ENCODE measurements at regions not wholly inside any gene's neighbourhood (a gene's known extent, or its start where the extent isn't known, plus 50 kb on each side); places are given as distances from the start of the nearest gene placed in this dataset.

DNA sequence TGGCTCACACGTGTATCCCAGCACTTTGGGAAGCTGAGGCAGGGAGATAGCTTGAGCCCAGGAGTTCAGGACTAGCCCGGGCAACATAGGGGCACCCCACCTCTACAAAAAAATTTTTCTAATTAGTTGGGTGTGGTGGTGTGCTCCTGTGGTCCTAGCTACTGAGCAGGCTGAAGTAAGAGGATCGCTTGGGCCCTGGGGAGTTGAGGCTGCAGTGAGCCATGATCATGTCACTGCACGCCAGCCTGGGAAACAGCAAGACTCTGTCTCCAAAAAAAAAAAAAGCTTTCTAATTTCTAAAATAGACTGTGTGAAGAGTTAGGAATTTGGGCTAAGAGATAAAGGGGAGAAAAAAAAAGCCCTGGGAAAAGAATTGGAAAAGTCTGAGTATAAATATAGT lies 51.9 kb upstream of the NAB1 start:
- no peaks in the 10 kb centered on the region for H3K9me2 ChIP-seq (ENCODE audit: insufficient read depth)
- TF ChIP-seq EZH2 (IDR thresholded peaks at IDR 0.05) (no peak), ELF1 (IDR thresholded peaks at IDR 0.05; ENCODE audit: borderline replicate concordance, low read depth) (no peak), POLR2A (IDR thresholded peaks at IDR 0.05; ENCODE audit: borderline replicate concordance, extremely low read depth, insufficient read depth, insufficient read length) (no peak), SP1 (IDR thresholded peaks at IDR 0.05; ENCODE audit: low read depth) (no peak), CBX3 (IDR thresholded peaks at IDR 0.05; ENCODE audit: low read depth) (no peak), YY1 (IDR thresholded peaks at IDR 0.05; ENCODE audit: extremely low read depth, insufficient replicate concordance, low read depth, low read length) (no peak), ZNF274 (IDR thresholded peaks at IDR 0.05; ENCODE audit: low read depth, low read length) (no peak), CEBPB (IDR thresholded peaks at IDR 0.05; ENCODE audit: low read depth) (no peak), FOSL1 (IDR thresholded peaks at IDR 0.05; ENCODE audit: low read depth) (no peak)
- TF ChIP-seq, protein P1, sequence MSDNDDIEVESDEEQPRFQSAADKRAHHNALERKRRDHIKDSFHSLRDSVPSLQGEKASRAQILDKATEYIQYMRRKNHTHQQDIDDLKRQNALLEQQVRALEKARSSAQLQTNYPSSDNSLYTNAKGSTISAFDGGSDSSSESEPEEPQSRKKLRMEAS (IDR thresholded peaks at IDR 0.05), result no peak
- H3K27ac ChIP-seq (ENCODE audit: low read depth, low read length), result no peak overlapping the region
- peaks cover 0 to 25% of the 10 kb centered on the region in 2 experiments; a peak in 3 of 4 replicates for H3K4me1 ChIP-seq (ENCODE audit: control insufficient read depth in 1 of 2, insufficient read depth in 2 of 2, low read length in 2 of 2)
- DNase-seq (ENCODE audit: low read depth, low spot score) (no peak), ATAC-seq (no peak)
- no peak overlapping the region for H2AFZ ChIP-seq (ENCODE audit: low read depth, low read length, poor library complexity, severe bottlenecking)
- CTCF ChIA-PET, result no interaction called here
- no peaks in the 10 kb centered on the region for H3K79me2 ChIP-seq (ENCODE audit: insufficient read depth, low read length)
- H3K9me3 ChIP-seq (ENCODE audit: control insufficient read depth in 1 of 2, insufficient read depth in 1 of 2, low read depth in 1 of 2, low read length in 2 of 2), result no peaks in the 10 kb centered on the region
- no peaks in the 10 kb centered on the region for H3K36me3 ChIP-seq (ENCODE audit: control insufficient read depth in 1 of 2, insufficient read depth in 2 of 2, low read length in 2 of 2)
- no peak overlapping the region for H3K4me3 ChIP-seq (replicated peaks in 1 of 2; ENCODE audit: low read depth in 1 of 2, low read length in 2 of 2)
- no peaks in the 10 kb centered on the region for H4K20me1 ChIP-seq (ENCODE audit: insufficient read depth)
- POLR2A ChIA-PET, result no interaction called here
- RAD21 ChIA-PET (ENCODE audit: low non-redundant PET in 1 of 2, low total read pairs in 2 of 2, uncharacterized antibody in 2 of 2, unreplicated experiment in 2 of 2), result no interaction called here
- H3K4me2 ChIP-seq (ENCODE audit: low read length), result no peak overlapping the region
- H3K9ac ChIP-seq (ENCODE audit: low read length), result no peak overlapping the region
- no TSS peak for BruUV-seq (replicated peaks)
- no peaks in the 10 kb centered on the region for H3K27me3 ChIP-seq (ENCODE audit: insufficient read depth, low read length)
- intact Hi-C loops (cut with micrococcal nuclease), result no loop called here

DNA sequence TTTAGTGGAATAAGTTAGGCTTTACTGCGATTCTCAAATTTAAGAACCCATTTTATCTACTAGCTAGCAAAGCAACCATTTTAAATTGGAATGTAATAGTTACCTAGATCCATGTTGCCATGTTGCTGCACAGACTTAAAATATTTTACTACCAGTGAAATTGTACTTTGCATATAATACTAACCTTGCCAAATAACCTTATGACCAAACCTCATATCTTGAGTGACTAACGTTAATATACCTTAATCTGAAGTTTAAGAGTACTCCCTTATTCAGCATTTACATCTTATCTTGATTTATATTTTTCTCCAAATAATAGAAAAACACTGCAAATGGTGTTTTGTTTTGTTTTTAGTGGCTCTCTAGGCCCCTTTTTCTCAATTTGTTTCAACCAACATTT lies 50.3 kb upstream of the NAB1 start:
- Histone ChIP-seq H2AFZ (ENCODE audit: low read depth, low read length, poor library complexity, severe bottlenecking) (no peak overlapping the region), H3K9ac (ENCODE audit: low read length) (no peak overlapping the region), H4K20me1 (ENCODE audit: insufficient read depth) (no peaks in the 10 kb centered on the region), H3K79me2 (ENCODE audit: insufficient read depth, low read length) (no peaks in the 10 kb centered on the region), H3K36me3 (ENCODE audit: control insufficient read depth in 1 of 2, insufficient read depth in 2 of 2, low read length in 2 of 2) (no peaks in the 10 kb centered on the region), H3K9me2 (ENCODE audit: insufficient read depth) (no peaks in the 10 kb centered on the region), H3K27me3 (ENCODE audit: insufficient read depth, low read length) (no peaks in the 10 kb centered on the region), H3K9me3 (ENCODE audit: control insufficient read depth in 1 of 2, insufficient read depth in 1 of 2, low read depth in 1 of 2, low read length in 2 of 2) (no peaks in the 10 kb centered on the region), H3K4me1 (ENCODE audit: control insufficient read depth in 1 of 2, insufficient read depth in 2 of 2, low read length in 2 of 2) (peaks cover 0 to 33% of the 10 kb centered on the region in 2 experiments; a peak in 3 of 4 replicates), H3K4me2 (ENCODE audit: low read length) (no peak overlapping the region), H3K4me3 (replicated peaks in 1 of 2; ENCODE audit: low read depth in 1 of 2, low read length in 2 of 2) (no peak overlapping the region), H3K27ac (ENCODE audit: low read depth, low read length) (no peak overlapping the region)
- ChIA-PET POLR2A (no interaction called here), CTCF (no interaction called here), RAD21 (ENCODE audit: low non-redundant PET in 1 of 2, low total read pairs in 2 of 2, uncharacterized antibody in 2 of 2, unreplicated experiment in 2 of 2) (no interaction called here)
- DNase-seq (ENCODE audit: low read depth, low spot score) (no peak), ATAC-seq (no peak)
- intact Hi-C loops (cut with micrococcal nuclease), result no loop called here
- no TSS peak for BruUV-seq (replicated peaks)
- TF ChIP-seq EZH2 (IDR thresholded peaks at IDR 0.05) (no peak), SIN3A (IDR thresholded peaks at IDR 0.05; ENCODE audit: low read depth) (no peak), EZH2phosphoT487 (IDR thresholded peaks at IDR 0.05; ENCODE audit: borderline replicate concordance) (no peak), CBX3 (IDR thresholded peaks at IDR 0.05; ENCODE audit: low read depth) (no peak), FOSL1 (IDR thresholded peaks at IDR 0.05; ENCODE audit: low read depth) (no peak), POLR2A (IDR thresholded peaks at IDR 0.05; ENCODE audit: borderline replicate concordance, extremely low read depth, insufficient read depth, insufficient read length) (no peak), JUND (IDR thresholded peaks at IDR 0.05) (no peak), SP1 (IDR thresholded peaks at IDR 0.05; ENCODE audit: low read depth) (no peak), ELF1 (IDR thresholded peaks at IDR 0.05; ENCODE audit: borderline replicate concordance, low read depth) (no peak)
- TF ChIP-seq, protein P2, sequence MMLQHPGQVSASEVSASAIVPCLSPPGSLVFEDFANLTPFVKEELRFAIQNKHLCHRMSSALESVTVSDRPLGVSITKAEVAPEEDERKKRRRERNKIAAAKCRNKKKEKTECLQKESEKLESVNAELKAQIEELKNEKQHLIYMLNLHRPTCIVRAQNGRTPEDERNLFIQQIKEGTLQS (IDR thresholded peaks at IDR 0.05), result no peak
- TF ChIP-seq, protein P3, sequence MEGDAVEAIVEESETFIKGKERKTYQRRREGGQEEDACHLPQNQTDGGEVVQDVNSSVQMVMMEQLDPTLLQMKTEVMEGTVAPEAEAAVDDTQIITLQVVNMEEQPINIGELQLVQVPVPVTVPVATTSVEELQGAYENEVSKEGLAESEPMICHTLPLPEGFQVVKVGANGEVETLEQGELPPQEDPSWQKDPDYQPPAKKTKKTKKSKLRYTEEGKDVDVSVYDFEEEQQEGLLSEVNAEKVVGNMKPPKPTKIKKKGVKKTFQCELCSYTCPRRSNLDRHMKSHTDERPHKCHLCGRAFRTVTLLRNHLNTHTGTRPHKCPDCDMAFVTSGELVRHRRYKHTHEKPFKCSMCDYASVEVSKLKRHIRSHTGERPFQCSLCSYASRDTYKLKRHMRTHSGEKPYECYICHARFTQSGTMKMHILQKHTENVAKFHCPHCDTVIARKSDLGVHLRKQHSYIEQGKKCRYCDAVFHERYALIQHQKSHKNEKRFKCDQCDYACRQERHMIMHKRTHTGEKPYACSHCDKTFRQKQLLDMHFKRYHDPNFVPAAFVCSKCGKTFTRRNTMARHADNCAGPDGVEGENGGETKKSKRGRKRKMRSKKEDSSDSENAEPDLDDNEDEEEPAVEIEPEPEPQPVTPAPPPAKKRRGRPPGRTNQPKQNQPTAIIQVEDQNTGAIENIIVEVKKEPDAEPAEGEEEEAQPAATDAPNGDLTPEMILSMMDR (IDR thresholded peaks at IDR 0.05 in 2 of 3, conservative IDR thresholded peaks at IDR 0.05 in 1 of 3; ENCODE audit: borderline replicate concordance in 1 of 3, insufficient read depth in 1 of 3, low read depth in 2 of 3, low read length in 2 of 3), result no peak
- TF ChIP-seq, protein P1 (IDR thresholded peaks at IDR 0.05), result no peak
